Amniotic stem cell (primary cell): ENCODE measurements at regions not wholly inside any gene's neighbourhood (a gene's known extent, or its start where the extent isn't known, plus 50 kb on each side); places are given as distances from the start of the nearest gene placed in this dataset.

Source experiments
- DNase-seq: peaks from one replicate; lab custom pipeline; 2025; lab: John Stamatoyannopoulos, UW

GRCh38 chr1:221162939-221163338 is 283.7 kb downstream of the HLX start:
- no peak for DNase-seq

- peak; percentile 15 for DNase-seq
Measured at GRCh38 chr1:221164029-221164428, 284.8 kb downstream of the HLX start.

DNA sequence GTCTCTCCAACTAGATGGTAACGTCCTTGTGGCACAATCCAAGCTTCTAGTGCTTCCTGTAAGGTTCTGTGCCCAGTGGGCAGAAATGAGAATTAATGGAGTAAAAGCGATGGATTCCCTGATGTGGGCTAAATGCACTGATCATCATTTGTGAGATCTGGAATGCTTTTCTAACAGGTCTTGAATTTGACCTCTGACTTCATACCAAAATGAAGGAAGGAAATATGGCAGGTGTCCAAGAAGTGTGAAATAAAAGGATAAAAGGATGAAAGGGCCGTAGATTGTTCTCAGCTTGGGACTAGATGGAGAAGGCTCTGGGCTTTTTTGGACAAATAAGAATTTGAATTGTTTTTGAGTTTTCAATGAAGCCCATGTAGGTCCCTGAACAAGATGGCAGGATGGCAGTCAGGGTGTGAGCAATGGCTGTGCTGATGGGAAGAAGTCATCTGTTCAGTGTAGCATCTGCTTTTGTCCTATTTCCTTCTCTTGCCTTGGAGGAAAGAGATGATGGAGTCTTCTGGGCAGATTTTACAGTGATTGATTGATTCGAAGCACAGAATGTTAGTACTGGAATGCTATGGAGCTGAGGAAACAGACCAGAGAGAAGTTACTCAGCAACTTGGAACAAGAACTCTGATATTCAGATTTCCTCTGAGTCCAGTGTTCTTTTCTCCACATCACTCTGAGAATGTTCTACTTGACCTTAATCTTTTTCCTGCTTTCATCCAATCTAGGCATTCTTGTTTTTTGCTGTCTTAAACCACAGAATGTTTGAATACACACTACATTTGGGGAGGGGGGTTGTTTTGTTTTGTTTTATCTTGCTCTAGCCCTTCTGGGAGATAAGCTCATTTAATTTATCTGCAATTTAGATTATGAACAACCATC is 286.0 kb downstream of the HLX start:
- no peak for DNase-seq

DNA sequence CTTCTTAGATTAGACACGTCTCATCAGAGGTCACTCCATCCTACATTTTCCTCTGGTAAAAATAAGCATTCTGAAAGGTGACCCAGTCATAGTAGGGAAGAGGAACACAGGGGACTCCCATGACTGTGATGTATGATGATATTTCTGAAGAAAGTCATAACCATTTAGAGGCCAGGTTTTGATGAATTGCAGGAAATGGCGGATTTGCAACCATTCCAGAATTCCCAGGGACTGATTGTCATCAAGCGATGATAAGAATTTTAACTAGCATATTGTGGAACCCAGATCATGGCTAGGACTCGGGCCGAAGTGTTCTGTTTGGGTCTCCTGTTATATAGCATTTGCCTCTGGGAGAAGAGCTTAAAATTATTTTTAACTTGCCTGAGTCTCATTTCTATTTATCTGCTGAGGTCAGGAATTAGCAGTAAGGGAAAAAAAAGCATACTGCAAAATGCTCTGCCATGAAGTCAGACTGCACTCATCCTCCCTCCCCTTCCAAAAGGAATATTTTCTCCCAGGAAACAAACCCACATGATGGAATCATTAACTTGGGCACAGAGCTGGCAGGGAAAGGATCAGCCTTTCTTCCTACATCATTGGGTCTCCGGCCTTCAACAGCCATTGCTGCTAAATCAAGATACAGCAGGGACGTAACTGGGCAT is 286.7 kb downstream of the HLX start:
- DNase-seq, result no peak

DNA sequence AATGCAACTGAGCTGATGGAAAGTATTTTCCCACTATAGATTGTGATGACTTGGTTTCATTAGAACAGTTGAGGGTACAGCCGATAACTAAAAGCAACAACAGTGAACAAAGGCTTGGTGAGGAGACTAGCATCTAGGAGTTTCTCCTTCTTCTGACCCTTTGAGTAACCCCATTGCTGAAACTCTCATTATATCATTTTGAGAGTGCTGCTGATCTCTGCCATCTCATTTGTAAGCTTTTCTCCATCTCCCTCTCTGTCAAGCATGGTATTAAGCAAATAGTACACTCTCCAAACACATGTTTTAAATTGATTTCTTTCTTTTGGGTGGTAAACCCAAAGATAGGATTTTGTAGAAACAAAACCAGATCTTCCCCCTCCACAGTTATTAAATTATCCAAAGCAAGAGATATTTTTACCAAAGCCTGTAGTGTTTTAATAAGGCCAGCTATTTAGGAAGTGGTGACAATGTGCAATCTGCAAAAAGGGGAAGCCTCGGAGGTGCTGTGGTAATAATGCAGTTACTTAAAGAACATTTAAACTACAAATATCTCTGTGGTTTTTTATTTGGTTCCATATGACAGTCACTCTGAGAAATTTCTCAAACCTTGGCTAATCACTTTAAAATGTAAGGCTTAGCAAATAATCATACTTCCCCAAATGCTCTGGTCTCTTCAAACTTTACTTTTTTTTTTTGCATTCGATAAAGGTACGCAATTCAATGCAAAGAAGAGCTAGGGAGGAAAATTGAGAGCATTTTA is 287.5 kb downstream of the HLX start:
- DNase-seq, result no peak

DNA sequence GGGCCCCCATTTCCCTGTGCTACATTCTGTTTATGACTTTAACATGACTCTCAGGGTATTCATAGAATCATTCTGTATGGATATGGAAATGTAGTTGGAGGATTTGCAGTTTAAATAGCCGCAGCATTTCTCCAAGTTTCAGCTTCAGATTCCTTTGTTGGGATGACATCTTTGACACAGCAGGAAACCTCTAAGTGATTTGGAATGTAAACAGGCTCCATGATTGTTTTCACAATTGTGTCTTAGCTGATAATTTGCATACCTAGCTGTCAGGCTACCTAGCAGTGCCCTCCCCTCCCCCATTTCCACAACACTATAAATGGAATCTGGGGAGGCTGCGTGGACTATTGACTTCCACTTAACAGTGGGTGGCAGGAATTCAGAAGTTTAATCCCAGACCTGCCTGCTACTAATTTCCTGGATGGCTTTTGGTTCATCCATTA is 290.2 kb downstream of the HLX start:
- DNase-seq, result no peak

DNA sequence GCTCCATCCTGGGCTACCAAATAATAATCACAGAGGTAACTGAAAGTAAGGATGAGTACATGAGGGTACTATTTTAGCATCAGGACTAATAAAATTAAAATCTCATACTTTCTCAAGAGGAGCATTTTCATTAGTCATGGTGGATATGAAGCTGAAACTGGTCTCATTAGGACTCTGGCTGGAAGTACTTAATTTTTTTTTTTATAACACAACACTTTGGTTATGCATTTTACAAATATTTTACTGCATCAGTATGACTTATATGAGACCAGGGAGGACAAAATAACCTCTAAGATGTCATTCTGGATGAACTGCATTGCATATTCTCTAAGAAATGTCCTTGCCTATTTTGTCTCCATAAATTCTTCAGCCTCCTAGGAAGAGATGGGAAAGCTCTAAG is 290.9 kb downstream of the HLX start:
- DNase-seq, result no peak

DNA sequence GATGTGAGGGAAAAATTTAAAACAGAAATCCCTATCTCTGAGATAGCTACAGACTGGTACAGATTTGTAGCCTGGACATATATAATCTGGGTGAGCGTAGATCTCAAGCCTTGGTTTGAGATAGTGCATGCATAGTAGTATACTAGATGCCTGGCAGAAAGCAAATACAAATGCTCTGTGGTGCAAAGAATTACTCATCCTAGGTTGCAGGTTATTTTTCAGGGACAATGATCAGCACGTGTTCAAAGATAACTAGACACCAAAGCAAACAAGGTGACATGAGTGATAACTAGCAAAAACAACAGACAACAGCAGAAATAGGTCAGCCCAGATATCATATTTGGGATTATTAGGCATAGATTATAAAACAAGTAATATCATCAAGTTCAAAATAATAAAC is 292.5 kb downstream of the HLX start:
- DNase-seq, result no peak

GRCh38 chr1:221172841-221173240 is 293.6 kb downstream of the HLX start:
- DNase-seq, result no peak

DNA sequence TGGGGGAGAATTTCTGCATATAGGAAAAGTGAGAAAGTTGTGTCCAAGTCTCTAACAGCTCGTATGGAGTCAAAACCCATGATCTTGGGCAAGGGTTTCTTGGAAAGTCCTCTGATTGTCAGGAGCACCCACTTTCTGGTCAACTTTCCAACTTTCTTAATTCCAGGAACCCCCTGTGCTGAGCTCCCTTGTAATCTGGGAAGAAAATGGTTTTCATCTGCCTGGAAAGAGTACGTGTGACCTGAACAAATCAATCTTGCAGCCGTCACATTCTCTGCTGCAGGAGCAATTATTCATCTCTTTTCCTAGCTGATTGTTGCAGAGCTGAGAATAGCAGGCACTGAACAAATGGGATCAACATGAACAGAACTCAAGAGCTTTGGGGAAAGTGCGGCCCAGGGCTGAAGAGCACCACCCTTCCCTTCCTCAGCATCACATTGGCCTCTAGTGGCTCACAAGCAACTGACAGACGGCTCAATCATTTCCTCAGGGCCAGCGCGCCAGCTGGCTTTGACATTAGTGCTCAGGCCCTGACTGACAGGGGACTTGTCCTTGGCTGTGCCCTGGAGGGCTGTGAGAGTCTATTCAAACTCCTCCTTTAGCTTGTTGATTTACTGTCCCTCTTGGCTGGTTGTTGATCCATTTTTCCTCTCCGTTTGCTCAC is 295.2 kb downstream of the HLX start:
- no peak for DNase-seq

GRCh38 chr1:221175249-221175648 is 296.0 kb downstream of the HLX start:
- DNase-seq, result no peak

DNA sequence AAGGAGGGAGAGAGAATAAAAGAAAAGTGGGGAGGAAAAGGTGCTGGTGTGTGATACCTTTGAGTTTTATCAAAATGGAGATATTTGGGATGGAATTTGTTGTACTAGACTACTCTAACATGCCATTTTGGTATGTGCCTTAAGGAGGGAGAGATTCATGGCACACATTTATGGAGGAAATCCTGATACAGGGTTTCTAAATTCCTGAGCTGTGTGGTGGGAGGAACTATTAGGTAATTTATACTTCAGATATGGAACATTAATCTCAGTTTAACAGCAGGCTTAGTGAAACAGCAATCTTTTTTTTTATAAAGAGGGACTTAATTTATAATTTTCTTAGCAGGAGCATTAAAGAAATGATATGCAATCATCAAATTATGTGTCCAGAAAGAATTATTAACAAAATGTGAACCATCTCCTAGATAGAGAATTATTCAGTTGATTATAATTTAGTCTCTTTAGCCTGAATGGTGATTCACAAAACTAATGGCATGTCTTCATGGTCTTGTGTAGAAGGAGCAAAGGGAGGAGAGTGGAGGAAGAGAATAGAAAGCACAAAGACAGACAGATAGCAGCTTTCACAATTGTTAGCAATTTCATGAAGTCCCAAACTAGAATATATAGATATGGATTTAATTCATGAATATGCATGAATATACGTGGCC is 301.6 kb downstream of the HLX start:
- no peak for DNase-seq

DNA sequence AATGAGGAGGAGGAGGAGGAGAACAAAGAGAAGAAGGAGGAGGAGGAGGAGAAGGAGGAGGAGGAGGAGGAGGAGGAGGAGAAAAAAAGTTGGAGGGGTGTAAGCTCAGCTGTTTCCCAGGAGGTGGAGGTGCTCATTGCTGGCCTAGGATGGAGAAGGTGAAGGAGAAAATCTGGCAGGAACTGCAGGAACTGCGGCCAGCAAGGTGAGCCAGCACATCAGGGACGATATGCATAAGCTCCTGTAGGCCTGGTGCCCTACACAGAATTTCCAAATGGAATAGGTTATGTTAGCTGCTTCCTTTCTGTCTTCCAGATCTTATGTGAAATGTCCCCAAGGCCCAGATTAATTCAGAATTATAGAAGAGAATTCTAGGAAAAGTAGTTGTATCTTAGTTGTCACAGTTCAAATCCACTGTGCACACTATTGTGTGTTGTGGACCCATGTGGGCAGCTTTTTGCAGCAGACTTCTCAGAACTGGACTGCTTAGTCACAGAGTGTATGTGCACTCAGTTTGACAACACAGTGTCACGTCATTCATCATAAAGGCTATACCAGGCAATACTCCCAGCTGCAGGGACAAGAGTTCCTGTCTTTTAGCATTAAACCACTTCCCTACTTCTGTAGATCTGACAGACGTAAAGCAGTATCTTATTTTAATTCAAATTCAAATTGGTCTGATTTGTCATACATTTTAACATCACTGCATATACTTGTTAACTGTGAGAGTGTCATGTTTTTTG is 303.7 kb downstream of the HLX start:
- no peak for DNase-seq

DNA sequence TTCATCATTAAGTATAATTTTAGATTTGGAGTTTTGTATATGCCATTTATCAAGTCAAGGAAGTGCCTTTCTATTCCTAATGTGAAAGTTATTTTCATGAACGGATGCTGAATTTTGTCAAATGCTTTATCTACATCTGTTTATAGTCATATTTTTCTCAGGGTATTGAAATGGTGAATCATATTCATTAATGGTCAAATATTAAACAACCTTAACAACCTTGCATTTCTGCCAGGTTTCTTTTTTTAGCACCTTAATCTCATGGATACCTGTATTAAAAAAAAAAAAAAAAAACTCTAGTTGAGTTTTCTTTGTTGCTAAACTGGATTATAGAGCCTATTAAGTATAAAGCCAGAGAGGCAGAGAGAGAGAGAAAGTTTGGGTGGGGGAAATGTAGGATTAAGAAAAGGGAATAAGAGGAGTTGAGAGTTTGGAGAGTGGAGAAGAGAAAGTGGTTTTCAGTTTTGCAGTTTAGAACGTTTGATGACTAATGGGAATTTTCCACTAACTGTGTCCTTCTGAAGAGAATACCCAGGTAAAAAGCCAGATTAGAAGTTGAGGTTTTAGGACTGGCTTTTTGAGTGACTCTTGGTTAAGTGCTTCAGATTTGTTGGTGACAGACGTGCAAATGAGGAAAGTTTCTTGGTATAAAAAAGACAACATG is 305.0 kb downstream of the HLX start:
- DNase-seq, result no peak

GRCh38 chr1:221187174-221187573 is 307.9 kb downstream of the HLX start:
- no peak for DNase-seq

- no peak for DNase-seq
Measured at GRCh38 chr1:221188458-221188857, 309.2 kb downstream of the HLX start.

DNA sequence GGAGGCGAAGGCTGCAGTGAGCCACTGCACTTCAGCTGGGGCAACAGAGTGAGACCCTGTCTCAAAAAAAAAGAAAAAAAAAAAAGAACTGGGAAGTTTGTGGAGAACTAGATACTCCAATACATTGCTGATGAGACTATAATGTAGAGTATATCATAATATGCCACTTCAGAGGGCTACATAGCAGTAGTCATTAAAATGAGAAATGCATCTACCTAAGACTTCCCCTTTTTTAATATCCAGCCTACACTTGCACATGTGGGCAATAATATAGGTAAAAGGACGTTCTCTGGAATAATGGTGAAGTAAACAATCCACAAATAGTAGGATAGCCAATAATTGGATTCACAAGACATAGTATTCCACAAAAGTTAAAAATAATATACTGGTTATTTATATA is 311.0 kb downstream of the HLX start:
- no peak for DNase-seq

DNA sequence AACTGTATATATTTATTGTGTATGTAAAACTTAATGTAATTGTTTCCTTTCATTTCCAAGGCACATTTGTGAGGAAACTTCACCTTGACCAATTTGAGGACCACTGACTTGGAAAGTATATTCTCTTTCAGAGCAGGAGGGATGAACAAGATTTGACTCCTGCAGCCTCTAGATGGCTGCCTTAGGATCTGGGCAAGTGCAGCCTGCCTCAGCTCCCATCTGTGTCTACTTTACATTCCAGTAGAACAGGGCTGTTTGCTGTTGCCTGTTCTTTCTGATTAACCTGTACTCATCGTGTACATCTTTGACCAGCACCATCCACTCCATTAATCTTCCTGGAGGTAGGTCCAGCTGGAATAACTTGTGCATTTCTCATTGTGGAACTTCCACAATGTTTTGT is 312.8 kb downstream of the HLX start:
- DNase-seq, result no peak

GRCh38 chr1:221200464-221200863 is 321.2 kb downstream of the HLX start:
- DNase-seq, result no peak

GRCh38 chr1:221201773-221202172 is 322.5 kb downstream of the HLX start:
- no peak for DNase-seq
